Mucosa of descending colon (tissue), 3 donors: ENCODE measurements at regions not wholly inside any gene's neighbourhood (a gene's known extent, or its start where the extent isn't known, plus 50 kb on each side); places are given as distances from the start of the nearest gene placed in this dataset.

Source experiments
- ATAC-seq: fragments of 200-7000 bp; cut with Tn5 transposase; one replicate; pipeline ENCODE4 v1.9.1; 2020; ENCODE audit warnings: mild to moderate bottlenecking, moderate library complexity
- DNase-seq, 3 donors: peaks; one replicate each; pipeline ENCODE4 v3.0.0-alpha.2; 2020
- H3K36me3 ChIP-seq: fragments of 200-600 bp; one replicate; pipeline ENCODE4 v1.8.0; 2021; ENCODE audit warnings: low read depth, mild to moderate bottlenecking
- H3K4me1 ChIP-seq: fragments of 200-600 bp; one replicate; pipeline ENCODE4 v1.8.0; 2021; ENCODE audit warnings: low read depth, mild to moderate bottlenecking
- H3K4me3 ChIP-seq: fragments of 200-600 bp; one replicate; pipeline ENCODE4 v1.8.0; 2021; ENCODE audit warnings: mild to moderate bottlenecking
- H3K9me3 ChIP-seq: fragments of 200-600 bp; one replicate; pipeline ENCODE4 v1.8.0; 2021; ENCODE audit warnings: mild to moderate bottlenecking
- CTCF ChIP-seq: fragments of 200-600 bp; IDR thresholded peaks from one replicate; pipeline ENCODE4 v1.8.0; 2022; ENCODE audit warnings: antibody characterized with exemption, mild to moderate bottlenecking
- intact Hi-C, 2 donors: fragments of 100-400 bp; cut with DNase I in 1 of 2; cut with micrococcal nuclease in 1 of 2; formaldehyde crosslinking; loops; one replicate each; pipeline versions ENCODE4 v1.11.0 to v1.11.1; 2022; cut with DNase I, micrococcal nuclease
- donor health status: DM: no; HTN: no; CAD: no; lungs with moderate emphysema.
- donor health status: DM: no; HTN: no; CAD: no.
- donor health status: DM: no; HTN: yes; CAD: no.

GRCh38 chr5:162384225-162384624, 316.7 kb downstream of the GABRG2 start:
- no peak for ATAC-seq

DNA sequence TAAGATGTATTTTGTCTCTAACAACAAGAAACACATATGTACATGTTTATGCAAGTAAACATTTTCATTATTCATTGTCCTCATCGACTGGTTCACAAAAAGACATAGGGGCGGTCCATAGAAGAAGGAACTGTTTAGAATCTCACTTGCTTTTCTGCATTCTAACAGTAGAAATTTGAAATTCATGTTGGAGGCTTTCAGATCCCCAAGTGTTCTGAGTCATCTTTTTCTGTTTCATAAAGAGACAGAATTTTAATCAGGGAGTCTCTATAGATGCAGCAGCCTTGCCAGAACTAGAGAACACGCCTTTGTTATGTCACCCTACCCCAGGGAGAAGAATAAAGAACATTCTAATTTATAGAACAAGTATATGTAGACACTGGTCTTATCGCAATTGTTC, 324.3 kb downstream of the GABRG2 start:
- no peak for ATAC-seq
- intact Hi-C loops, result no loop called here
- H3K4me3 ChIP-seq, result no peak overlapping the region

More at GRCh38 chr5:162384225-162384624, 316.7 kb downstream of the GABRG2 start:
- H3K9me3 ChIP-seq, result no peaks in the 10 kb centered on the region
- no peak overlapping the region for H3K4me3 ChIP-seq
- intact Hi-C loops, result no loop called here
- no peak for TF ChIP-seq CTCF
- H3K4me1 ChIP-seq, result no peaks in the 10 kb centered on the region
- no peaks in the 10 kb centered on the region for H3K36me3 ChIP-seq
- no peak for DNase-seq

GRCh38 chr5:162392336-162392735, 324.8 kb downstream of the GABRG2 start:
- ATAC-seq (no peak), DNase-seq (no peak)
- Histone ChIP-seq H3K4me1 (no peaks in the 10 kb centered on the region), H3K9me3 (no peaks in the 10 kb centered on the region), H3K36me3 (no peaks in the 10 kb centered on the region), H3K4me3 (no peak overlapping the region)
- no peak for TF ChIP-seq CTCF
- intact Hi-C loops, result no loop called here

More for the DNA sequence above, 324.3 kb downstream of the GABRG2 start:
- no peaks in the 10 kb centered on the region for H3K9me3 ChIP-seq
- H3K4me1 ChIP-seq, result no peaks in the 10 kb centered on the region
- TF ChIP-seq CTCF, result no peak
- DNase-seq, result no peak
- H3K36me3 ChIP-seq, result no peaks in the 10 kb centered on the region

DNA sequence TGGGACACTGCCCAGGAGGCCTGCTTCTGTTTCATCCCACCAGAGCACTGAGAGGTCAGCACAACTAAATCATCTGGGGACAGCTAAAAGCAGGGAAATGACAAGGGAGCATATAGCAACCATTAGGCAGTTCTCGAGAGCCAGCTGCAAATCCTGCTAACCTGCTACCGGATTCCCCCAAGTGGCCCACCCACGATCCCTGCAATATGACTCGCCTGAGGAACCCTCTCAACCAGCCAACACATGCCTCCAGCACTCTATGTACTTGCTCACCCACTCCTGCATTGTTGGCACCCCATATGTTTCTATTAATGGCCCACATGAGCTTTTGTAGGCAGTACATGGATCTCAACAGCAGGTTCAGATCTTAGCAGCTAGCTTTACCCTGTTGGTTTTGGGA, 326.0 kb downstream of the GABRG2 start:
- H3K4me3 ChIP-seq, result no peak overlapping the region
- no peaks in the 10 kb centered on the region for H3K36me3 ChIP-seq
- intact Hi-C loops, result no loop called here
- TF ChIP-seq CTCF, result no peak
- H3K9me3 ChIP-seq, result no peaks in the 10 kb centered on the region
- no peak for ATAC-seq
- DNase-seq, result no peak
- H3K4me1 ChIP-seq, result no peaks in the 10 kb centered on the region

DNA sequence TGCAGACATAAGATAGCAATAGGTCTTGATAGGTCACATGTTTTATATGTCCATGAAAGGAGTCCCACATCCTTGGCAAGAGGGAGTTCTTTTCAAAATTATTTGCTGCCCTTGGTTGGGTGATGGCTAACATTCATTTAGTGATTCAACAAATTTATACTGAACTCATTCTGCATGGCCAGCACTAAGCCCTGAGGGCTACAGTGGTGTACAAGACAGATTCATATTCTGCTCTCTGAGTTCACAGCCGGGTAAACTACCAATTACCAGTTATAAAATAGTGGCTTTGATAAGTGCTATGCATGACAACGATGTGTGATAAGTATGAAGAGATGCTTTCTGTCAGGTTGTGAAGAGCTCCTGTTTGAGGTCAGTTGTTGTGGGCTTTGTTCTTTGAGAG, 340.0 kb downstream of the GABRG2 start:
- H3K4me1 ChIP-seq, result no peaks in the 10 kb centered on the region
- TF ChIP-seq CTCF, result no peak
- no peak for DNase-seq

GRCh38 chr5:162410365-162410764, 342.8 kb downstream of the GABRG2 start:
- Histone ChIP-seq H3K36me3 (no peaks in the 10 kb centered on the region), H3K4me3 (no peak overlapping the region), H3K9me3 (no peaks in the 10 kb centered on the region), H3K4me1 (no peaks in the 10 kb centered on the region)
- no peak for ATAC-seq
- TF ChIP-seq CTCF, result no peak
- intact Hi-C loops, result no loop called here
- DNase-seq, result no peak

More for the DNA sequence above, 340.0 kb downstream of the GABRG2 start:
- ATAC-seq, result no peak
- Histone ChIP-seq H3K9me3 (no peaks in the 10 kb centered on the region), H3K4me3 (no peak overlapping the region), H3K36me3 (no peaks in the 10 kb centered on the region)
- intact Hi-C loops, result no loop called here
